ENCODE measurements at regions not wholly inside any gene's neighbourhood (a gene's known extent, or its start where the extent isn't known, plus 50 kb on each side); places are given as distances from the start of the nearest gene placed in this dataset.

DNA sequence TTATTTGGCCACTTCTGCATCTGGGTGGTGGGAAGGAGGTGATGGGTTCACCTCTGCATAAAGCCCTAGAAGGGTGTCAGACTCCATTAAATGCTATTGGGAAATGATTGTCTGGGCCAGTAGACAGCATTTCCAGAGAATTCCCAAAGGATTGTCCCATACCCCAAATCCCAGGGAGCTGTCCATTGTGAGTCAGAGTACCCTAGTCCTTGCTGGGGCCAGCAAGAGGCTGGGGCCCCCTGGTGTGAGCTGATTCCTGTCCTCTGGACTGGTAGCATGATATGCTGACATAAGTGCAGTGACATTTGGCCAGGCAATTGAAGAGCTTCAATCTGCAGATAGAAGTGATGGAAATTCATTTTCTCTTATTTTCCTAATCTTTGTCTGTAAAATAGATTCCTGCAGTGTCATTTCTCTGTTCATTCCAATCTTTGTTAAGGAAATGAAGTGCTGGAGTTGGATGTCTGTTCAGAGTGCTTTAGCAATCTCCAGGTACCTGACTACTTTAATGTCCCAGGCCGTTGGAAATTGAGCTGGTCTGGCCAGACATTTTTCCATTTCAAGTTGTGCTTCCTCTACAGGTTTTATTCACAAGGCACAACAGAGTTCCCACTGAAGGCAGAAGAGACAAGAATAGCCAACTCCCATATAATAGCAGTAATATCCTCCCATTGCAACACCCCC lies 91.2 kb downstream of the RPLP1 start:
- ChIA-PET POLR2A (no interaction called here), CTCF (interaction anchor here (1.5 kb wide), 1 partner anchor 66 kb away, joined by 5 read pairs; no protein-coding TSS in a partner anchor)
- no peak overlapping the region for H3K4me3 Mint-ChIP-seq
- TF ChIP-seq CREB1 (CRISPR knock-in tag; IDR thresholded peaks at IDR 0.05), result no peak
- TF ChIP-seq, protein P1, sequence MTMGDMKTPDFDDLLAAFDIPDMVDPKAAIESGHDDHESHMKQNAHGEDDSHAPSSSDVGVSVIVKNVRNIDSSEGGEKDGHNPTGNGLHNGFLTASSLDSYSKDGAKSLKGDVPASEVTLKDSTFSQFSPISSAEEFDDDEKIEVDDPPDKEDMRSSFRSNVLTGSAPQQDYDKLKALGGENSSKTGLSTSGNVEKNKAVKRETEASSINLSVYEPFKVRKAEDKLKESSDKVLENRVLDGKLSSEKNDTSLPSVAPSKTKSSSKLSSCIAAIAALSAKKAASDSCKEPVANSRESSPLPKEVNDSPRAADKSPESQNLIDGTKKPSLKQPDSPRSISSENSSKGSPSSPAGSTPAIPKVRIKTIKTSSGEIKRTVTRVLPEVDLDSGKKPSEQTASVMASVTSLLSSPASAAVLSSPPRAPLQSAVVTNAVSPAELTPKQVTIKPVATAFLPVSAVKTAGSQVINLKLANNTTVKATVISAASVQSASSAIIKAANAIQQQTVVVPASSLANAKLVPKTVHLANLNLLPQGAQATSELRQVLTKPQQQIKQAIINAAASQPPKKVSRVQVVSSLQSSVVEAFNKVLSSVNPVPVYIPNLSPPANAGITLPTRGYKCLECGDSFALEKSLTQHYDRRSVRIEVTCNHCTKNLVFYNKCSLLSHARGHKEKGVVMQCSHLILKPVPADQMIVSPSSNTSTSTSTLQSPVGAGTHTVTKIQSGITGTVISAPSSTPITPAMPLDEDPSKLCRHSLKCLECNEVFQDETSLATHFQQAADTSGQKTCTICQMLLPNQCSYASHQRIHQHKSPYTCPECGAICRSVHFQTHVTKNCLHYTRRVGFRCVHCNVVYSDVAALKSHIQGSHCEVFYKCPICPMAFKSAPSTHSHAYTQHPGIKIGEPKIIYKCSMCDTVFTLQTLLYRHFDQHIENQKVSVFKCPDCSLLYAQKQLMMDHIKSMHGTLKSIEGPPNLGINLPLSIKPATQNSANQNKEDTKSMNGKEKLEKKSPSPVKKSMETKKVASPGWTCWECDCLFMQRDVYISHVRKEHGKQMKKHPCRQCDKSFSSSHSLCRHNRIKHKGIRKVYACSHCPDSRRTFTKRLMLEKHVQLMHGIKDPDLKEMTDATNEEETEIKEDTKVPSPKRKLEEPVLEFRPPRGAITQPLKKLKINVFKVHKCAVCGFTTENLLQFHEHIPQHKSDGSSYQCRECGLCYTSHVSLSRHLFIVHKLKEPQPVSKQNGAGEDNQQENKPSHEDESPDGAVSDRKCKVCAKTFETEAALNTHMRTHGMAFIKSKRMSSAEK (CRISPR knock-in tag; IDR thresholded peaks at IDR 0.05; ENCODE audit: borderline replicate concordance), result no peak
- TF ChIP-seq RORB (CRISPR knock-in tag; IDR thresholded peaks at IDR 0.05), result no peak
- no peak for TF ChIP-seq ZNF396 (CRISPR knock-in tag; IDR thresholded peaks at IDR 0.05; ENCODE audit: borderline replicate concordance)
- TF ChIP-seq JAZF1 (CRISPR knock-in tag; IDR thresholded peaks at IDR 0.05), result no peak
- TF ChIP-seq, protein P2, sequence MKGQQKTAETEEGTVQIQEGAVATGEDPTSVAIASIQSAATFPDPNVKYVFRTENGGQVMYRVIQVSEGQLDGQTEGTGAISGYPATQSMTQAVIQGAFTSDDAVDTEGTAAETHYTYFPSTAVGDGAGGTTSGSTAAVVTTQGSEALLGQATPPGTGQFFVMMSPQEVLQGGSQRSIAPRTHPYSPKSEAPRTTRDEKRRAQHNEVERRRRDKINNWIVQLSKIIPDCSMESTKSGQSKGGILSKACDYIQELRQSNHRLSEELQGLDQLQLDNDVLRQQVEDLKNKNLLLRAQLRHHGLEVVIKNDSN (CRISPR knock-in tag; IDR thresholded peaks at IDR 0.05), result no peak
- no peak for TF ChIP-seq ZBTB21 (CRISPR knock-in tag; IDR thresholded peaks at IDR 0.05; ENCODE audit: borderline replicate concordance)
- no peak for TF ChIP-seq ZNF219 (CRISPR knock-in tag; IDR thresholded peaks at IDR 0.05; ENCODE audit: borderline replicate concordance)
- TF ChIP-seq FOXK1 (CRISPR knock-in tag; IDR thresholded peaks at IDR 0.05), result no peak
- TF ChIP-seq, protein P3, sequence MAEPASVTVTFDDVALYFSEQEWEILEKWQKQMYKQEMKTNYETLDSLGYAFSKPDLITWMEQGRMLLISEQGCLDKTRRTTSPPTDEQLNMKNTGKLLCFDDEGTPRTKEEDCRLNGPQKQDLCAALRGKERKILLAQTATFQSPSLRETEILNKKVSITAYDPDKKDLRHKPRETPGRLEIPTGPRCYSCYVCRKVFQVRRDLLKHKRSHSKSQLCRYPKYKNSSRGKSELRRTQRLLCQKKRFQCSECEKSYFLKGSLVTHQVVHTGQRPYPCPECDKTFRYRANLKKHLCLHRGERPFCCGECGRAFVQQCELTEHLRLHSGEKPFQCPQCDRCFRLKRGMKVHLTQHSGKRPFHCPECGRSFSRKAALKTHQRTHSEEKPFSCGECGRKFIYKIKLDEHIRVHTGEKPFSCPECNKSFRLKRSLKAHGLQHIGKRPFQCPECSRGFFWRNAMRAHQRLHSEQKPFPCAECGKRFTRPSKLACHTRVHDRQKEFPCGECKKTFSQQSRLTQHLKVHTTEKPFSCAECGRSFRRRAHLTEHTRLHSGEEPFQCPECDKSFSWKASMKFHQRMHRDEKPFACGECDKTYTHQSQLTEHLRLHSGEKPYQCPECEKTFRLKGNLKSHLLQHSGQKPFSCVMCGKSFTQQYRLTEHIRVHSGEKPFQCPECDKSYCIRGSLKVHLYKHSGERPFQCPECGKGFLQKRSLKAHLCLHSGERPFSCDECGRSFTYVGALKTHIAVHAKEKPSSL (CRISPR knock-in tag; conservative IDR thresholded peaks at IDR 0.05), result no peak
- H3K9me3 Mint-ChIP-seq, result no peaks in the 10 kb centered on the region
- DNase-seq (ENCODE audit: low spot score), result peak; percentile 23
- no peak overlapping the region for H3K27ac Mint-ChIP-seq
- no peaks in the 10 kb centered on the region for H3K36me3 Mint-ChIP-seq
- no peaks in the 10 kb centered on the region for H3K27me3 Mint-ChIP-seq (ENCODE audit: low read depth)
- H3K4me1 Mint-ChIP-seq, result peaks cover 19% of the 10 kb centered on the region
- no peak for ATAC-seq

DNA sequence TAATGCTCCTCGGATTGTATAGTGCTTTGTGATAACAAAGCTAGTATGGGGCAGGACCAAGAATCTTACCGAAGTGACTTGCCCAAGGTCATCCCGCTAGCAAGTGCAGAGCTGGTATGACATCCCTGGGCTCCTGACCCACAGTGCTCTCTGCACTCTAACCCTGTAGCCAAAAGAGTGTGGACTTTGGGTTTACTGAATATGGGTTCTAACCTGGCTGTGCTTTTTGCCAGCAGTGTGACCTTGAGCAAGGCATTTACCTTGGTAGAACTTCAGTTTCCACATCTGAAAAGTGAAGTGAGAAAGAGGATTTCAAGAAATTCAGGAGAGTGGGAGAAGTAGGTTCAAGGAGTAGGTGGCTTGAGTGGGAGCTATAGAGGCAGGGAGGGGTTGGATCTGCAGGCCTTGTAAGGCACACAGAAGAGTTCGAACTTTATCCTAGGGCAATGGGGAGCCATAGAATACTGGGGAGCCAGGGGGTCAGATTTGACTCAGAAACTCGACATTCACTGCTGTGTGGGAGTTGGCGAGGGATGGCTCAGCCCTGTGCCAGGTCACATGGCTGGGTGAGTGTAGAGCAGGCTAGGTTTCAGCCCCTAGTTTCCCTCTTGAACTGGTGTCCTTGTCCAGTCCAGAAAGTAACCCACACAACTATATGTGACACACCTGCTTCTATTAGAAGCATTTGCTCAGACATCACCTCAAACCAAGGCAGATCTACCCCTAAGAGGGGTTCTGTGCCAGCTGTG lies 91.9 kb downstream of the RPLP1 start:
- no peak for ATAC-seq
- ChIA-PET CTCF (interaction anchor here (1.5 kb wide), 1 partner anchor 66 kb away, joined by 5 read pairs; no protein-coding TSS in a partner anchor), POLR2A (no interaction called here)
- TF ChIP-seq, protein P1 (CRISPR knock-in tag; IDR thresholded peaks at IDR 0.05; ENCODE audit: borderline replicate concordance), result no peak
- no peak for TF ChIP-seq SMAD3 (CRISPR knock-in tag; IDR thresholded peaks at IDR 0.05; ENCODE audit: borderline replicate concordance)
- TF ChIP-seq ZNF671 (CRISPR knock-in tag; IDR thresholded peaks at IDR 0.05), result no peak
- TF ChIP-seq, protein P4, sequence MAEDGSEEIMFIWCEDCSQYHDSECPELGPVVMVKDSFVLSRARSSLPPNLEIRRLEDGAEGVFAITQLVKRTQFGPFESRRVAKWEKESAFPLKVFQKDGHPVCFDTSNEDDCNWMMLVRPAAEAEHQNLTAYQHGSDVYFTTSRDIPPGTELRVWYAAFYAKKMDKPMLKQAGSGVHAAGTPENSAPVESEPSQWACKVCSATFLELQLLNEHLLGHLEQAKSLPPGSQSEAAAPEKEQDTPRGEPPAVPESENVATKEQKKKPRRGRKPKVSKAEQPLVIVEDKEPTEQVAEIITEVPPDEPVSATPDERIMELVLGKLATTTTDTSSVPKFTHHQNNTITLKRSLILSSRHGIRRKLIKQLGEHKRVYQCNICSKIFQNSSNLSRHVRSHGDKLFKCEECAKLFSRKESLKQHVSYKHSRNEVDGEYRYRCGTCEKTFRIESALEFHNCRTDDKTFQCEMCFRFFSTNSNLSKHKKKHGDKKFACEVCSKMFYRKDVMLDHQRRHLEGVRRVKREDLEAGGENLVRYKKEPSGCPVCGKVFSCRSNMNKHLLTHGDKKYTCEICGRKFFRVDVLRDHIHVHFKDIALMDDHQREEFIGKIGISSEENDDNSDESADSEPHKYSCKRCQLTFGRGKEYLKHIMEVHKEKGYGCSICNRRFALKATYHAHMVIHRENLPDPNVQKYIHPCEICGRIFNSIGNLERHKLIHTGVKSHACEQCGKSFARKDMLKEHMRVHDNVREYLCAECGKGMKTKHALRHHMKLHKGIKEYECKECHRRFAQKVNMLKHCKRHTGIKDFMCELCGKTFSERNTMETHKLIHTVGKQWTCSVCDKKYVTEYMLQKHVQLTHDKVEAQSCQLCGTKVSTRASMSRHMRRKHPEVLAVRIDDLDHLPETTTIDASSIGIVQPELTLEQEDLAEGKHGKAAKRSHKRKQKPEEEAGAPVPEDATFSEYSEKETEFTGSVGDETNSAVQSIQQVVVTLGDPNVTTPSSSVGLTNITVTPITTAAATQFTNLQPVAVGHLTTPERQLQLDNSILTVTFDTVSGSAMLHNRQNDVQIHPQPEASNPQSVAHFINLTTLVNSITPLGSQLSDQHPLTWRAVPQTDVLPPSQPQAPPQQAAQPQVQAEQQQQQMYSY (CRISPR knock-in tag; IDR thresholded peaks at IDR 0.05), result no peak
- TF ChIP-seq CREB1 (CRISPR knock-in tag; IDR thresholded peaks at IDR 0.05), result no peak
- TF ChIP-seq, protein P5, sequence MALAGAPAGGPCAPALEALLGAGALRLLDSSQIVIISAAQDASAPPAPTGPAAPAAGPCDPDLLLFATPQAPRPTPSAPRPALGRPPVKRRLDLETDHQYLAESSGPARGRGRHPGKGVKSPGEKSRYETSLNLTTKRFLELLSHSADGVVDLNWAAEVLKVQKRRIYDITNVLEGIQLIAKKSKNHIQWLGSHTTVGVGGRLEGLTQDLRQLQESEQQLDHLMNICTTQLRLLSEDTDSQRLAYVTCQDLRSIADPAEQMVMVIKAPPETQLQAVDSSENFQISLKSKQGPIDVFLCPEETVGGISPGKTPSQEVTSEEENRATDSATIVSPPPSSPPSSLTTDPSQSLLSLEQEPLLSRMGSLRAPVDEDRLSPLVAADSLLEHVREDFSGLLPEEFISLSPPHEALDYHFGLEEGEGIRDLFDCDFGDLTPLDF (CRISPR knock-in tag; IDR thresholded peaks at IDR 0.05), result no peak
- TF ChIP-seq ZNF219 (CRISPR knock-in tag; IDR thresholded peaks at IDR 0.05; ENCODE audit: borderline replicate concordance), result no peak
- no peak for TF ChIP-seq MXD4 (CRISPR knock-in tag; IDR thresholded peaks at IDR 0.05; ENCODE audit: borderline replicate concordance)

More for the DNA sequence above, 91.9 kb downstream of the RPLP1 start:
- peaks cover 15% of the 10 kb centered on the region for H3K4me1 Mint-ChIP-seq
- H3K27ac Mint-ChIP-seq, result no peak overlapping the region
- no peaks in the 10 kb centered on the region for H3K9me3 Mint-ChIP-seq
- no peaks in the 10 kb centered on the region for H3K36me3 Mint-ChIP-seq
- no peaks in the 10 kb centered on the region for H3K27me3 Mint-ChIP-seq (ENCODE audit: low read depth)
- no peak for DNase-seq (ENCODE audit: low spot score)
- no peak overlapping the region for H3K4me3 Mint-ChIP-seq

Data from WTC11 (cell line).